ENCODE measurements at regions not wholly inside any gene's neighbourhood (a gene's known extent, or its start where the extent isn't known, plus 50 kb on each side); places are given as distances from the start of the nearest gene placed in this dataset.

- no peak for TF ChIP-seq SAP30 (IDR thresholded peaks at IDR 0.05; ENCODE audit: insufficient read depth, insufficient replicate concordance, low read length)
- no peak for TF ChIP-seq USF2 (IDR thresholded peaks at IDR 0.05; ENCODE audit: low read length)
- no peak for TF ChIP-seq POLR2A (IDR thresholded peaks at IDR 0.05; ENCODE audit: control extremely low read depth in 1 of 2, low read depth in 2 of 2, low read length in 2 of 2)
- TF ChIP-seq CTCF (IDR thresholded peaks at IDR 0.05; ENCODE audit: control extremely low read depth in 1 of 3, insufficient read depth in 1 of 3, low read depth in 1 of 3, low read length in 3 of 3), result no peak
- no peak for TF ChIP-seq EZH2 (IDR thresholded peaks at IDR 0.05; ENCODE audit: low read depth, low read length, severe bottlenecking)
- no peak for TF ChIP-seq YY1 (IDR thresholded peaks at IDR 0.05; ENCODE audit: low read depth, low read length)
Observed at GRCh38 chr1:231099996-231100767, 60.1 kb upstream of the FAM89A start.
